ENCODE measurements at regions not wholly inside any gene's neighbourhood (a gene's known extent, or its start where the extent isn't known, plus 50 kb on each side); places are given as distances from the start of the nearest gene placed in this dataset.

GRCh38 chr5:12757035-12757434, 852.8 kb upstream of the CTNND2 start:
- no peaks in the 10 kb centered on the region for H3K4me1 ChIP-seq (ENCODE audit: insufficient read depth)
- no peaks in the 10 kb centered on the region for H3K36me3 ChIP-seq (replicated peaks; ENCODE audit: insufficient read depth, low read depth)
- no peaks in the 10 kb centered on the region for H4K20me1 ChIP-seq (ENCODE audit: insufficient read depth, poor library complexity, severe bottlenecking)
- H3K27me3 ChIP-seq = no peaks in the 10 kb centered on the region
- H3K27ac ChIP-seq = no peak overlapping the region
- DNase-seq (ENCODE audit: low spot score) = no peak
- no peaks in the 10 kb centered on the region for H3K9me3 ChIP-seq (ENCODE audit: low read depth)
- no peaks in the 10 kb centered on the region for H3K79me2 ChIP-seq
- no peak overlapping the region for H3K4me2 ChIP-seq
- TF ChIP-seq EZH2 (IDR thresholded peaks at IDR 0.05; ENCODE audit: borderline replicate concordance) (no peak), EZH2phosphoT487 (IDR thresholded peaks at IDR 0.05; ENCODE audit: low read depth, severe bottlenecking, unreplicated experiment) (no peak), CTCF (IDR thresholded peaks at IDR 0.05; ENCODE audit: poor library complexity) (no peak)
- H2AFZ ChIP-seq = no peak overlapping the region
- no peak overlapping the region for H3K4me3 ChIP-seq
- no peaks in the 10 kb centered on the region for H3K9me2 ChIP-seq (replicated peaks; ENCODE audit: insufficient read depth)

GRCh38 chr5:12745537-12745936, 841.3 kb upstream of the CTNND2 start:
- no peak overlapping the region for H3K4me2 ChIP-seq
- WGBS (ENCODE audit: low lambda C conversion rate, missing lambda C conversion rate) = 86% methylated on average over 1 of the region's 1 CpG
- H3K4me1 ChIP-seq (ENCODE audit: insufficient read depth) = no peaks in the 10 kb centered on the region
- no peak overlapping the region for H3K27ac ChIP-seq
- H4K20me1 ChIP-seq (ENCODE audit: insufficient read depth, poor library complexity, severe bottlenecking) = no peaks in the 10 kb centered on the region
- no peak for TF ChIP-seq EZH2 (IDR thresholded peaks at IDR 0.05; ENCODE audit: borderline replicate concordance)
- TF ChIP-seq CTCF (IDR thresholded peaks at IDR 0.05; ENCODE audit: poor library complexity) = no peak
- TF ChIP-seq EZH2phosphoT487 (IDR thresholded peaks at IDR 0.05; ENCODE audit: low read depth, severe bottlenecking, unreplicated experiment) = no peak
- H3K36me3 ChIP-seq (replicated peaks; ENCODE audit: insufficient read depth, low read depth) = no peaks in the 10 kb centered on the region
- no peak for DNase-seq (ENCODE audit: low spot score)
- no peaks in the 10 kb centered on the region for H3K27me3 ChIP-seq
- no peak overlapping the region for H2AFZ ChIP-seq
- no peaks in the 10 kb centered on the region for H3K9me2 ChIP-seq (replicated peaks; ENCODE audit: insufficient read depth)
- no peaks in the 10 kb centered on the region for H3K79me2 ChIP-seq
- no peak overlapping the region for H3K4me3 ChIP-seq
- H3K9me3 ChIP-seq (ENCODE audit: low read depth) = no peaks in the 10 kb centered on the region

- Histone ChIP-seq H3K4me2 (no peak overlapping the region), H3K9me3 (ENCODE audit: low read depth) (no peaks in the 10 kb centered on the region), H3K36me3 (replicated peaks; ENCODE audit: insufficient read depth, low read depth) (no peaks in the 10 kb centered on the region), H3K27ac (no peak overlapping the region), H3K4me1 (ENCODE audit: insufficient read depth) (no peaks in the 10 kb centered on the region), H3K4me3 (no peak overlapping the region), H4K20me1 (ENCODE audit: insufficient read depth, poor library complexity, severe bottlenecking) (no peaks in the 10 kb centered on the region), H3K27me3 (no peaks in the 10 kb centered on the region), H2AFZ (no peak overlapping the region), H3K9me2 (replicated peaks; ENCODE audit: insufficient read depth) (no peaks in the 10 kb centered on the region), H3K79me2 (no peaks in the 10 kb centered on the region)
- no peak for DNase-seq (ENCODE audit: low spot score)
- 92% methylated on average over 9 of the region's 9 CpGs for WGBS (ENCODE audit: low lambda C conversion rate, missing lambda C conversion rate)
- TF ChIP-seq CTCF (IDR thresholded peaks at IDR 0.05; ENCODE audit: poor library complexity) (no peak), EZH2 (IDR thresholded peaks at IDR 0.05; ENCODE audit: borderline replicate concordance) (no peak), EZH2phosphoT487 (IDR thresholded peaks at IDR 0.05; ENCODE audit: low read depth, severe bottlenecking, unreplicated experiment) (no peak)
These were observed 839.3 kb upstream of the CTNND2 start for GRCh38 chr5:12743582-12743981.

- Histone ChIP-seq H3K4me2 (no peak overlapping the region), H3K27ac (no peak overlapping the region), H3K79me2 (no peaks in the 10 kb centered on the region), H2AFZ (no peak overlapping the region), H3K9me3 (ENCODE audit: low read depth) (no peaks in the 10 kb centered on the region), H4K20me1 (ENCODE audit: insufficient read depth, poor library complexity, severe bottlenecking) (no peaks in the 10 kb centered on the region), H3K4me1 (ENCODE audit: insufficient read depth) (no peaks in the 10 kb centered on the region), H3K4me3 (no peak overlapping the region), H3K27me3 (no peaks in the 10 kb centered on the region), H3K36me3 (replicated peaks; ENCODE audit: insufficient read depth, low read depth) (no peaks in the 10 kb centered on the region), H3K9me2 (replicated peaks; ENCODE audit: insufficient read depth) (no peaks in the 10 kb centered on the region)
- 96% methylated on average over 1 of the region's 1 CpG for WGBS (ENCODE audit: low lambda C conversion rate, missing lambda C conversion rate)
- TF ChIP-seq EZH2phosphoT487 (IDR thresholded peaks at IDR 0.05; ENCODE audit: low read depth, severe bottlenecking, unreplicated experiment) (no peak), CTCF (IDR thresholded peaks at IDR 0.05; ENCODE audit: poor library complexity) (no peak), EZH2 (IDR thresholded peaks at IDR 0.05; ENCODE audit: borderline replicate concordance) (no peak)
- DNase-seq (ENCODE audit: low spot score) = no peak
These were observed 826.1 kb upstream of the CTNND2 start for GRCh38 chr5:12730354-12730753.

All from hepatocyte (in vitro differentiated cells).